K562 (cell line): ENCODE measurements at regions not wholly inside any gene's neighbourhood (a gene's known extent, or its start where the extent isn't known, plus 50 kb on each side); places are given as distances from the start of the nearest gene placed in this dataset.

ENCODE experiments used
- TF ChIP-seq, protein P1 (sequence below), 2 experiments: fragments of 450-650 bp; formaldehyde crosslinking in 1 of 2; IDR thresholded peaks; 2 replicates each; pipeline versions ENCODE4 v1.4.0 to v1.6.1; 2014 to 2020; ENCODE audit warnings: mild to moderate bottlenecking in 2 of 2, borderline replicate concordance in 1 of 2, low read depth in 1 of 2

DNA sequence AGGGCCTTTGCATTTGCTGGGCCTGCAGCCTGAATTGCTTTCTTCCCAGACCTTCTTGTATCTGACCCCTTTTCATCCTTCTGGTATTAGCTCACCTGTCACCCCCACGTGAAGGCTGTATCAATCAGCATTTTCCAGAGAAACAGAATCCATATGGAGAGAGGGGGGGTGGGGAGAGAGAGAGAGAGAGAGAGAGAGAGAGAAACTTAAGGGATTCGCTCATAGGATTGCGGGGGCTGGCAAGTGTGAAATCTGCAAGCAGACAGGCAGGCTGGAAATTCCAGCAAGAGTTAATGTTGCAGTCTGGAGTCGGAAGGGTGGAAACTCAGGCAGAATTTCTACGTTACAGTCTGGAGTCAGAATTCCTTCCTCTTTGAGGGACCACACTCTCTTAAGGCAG is 410.7 kb upstream of the SULF2 start (continued):
- TF ChIP-seq, protein P1, sequence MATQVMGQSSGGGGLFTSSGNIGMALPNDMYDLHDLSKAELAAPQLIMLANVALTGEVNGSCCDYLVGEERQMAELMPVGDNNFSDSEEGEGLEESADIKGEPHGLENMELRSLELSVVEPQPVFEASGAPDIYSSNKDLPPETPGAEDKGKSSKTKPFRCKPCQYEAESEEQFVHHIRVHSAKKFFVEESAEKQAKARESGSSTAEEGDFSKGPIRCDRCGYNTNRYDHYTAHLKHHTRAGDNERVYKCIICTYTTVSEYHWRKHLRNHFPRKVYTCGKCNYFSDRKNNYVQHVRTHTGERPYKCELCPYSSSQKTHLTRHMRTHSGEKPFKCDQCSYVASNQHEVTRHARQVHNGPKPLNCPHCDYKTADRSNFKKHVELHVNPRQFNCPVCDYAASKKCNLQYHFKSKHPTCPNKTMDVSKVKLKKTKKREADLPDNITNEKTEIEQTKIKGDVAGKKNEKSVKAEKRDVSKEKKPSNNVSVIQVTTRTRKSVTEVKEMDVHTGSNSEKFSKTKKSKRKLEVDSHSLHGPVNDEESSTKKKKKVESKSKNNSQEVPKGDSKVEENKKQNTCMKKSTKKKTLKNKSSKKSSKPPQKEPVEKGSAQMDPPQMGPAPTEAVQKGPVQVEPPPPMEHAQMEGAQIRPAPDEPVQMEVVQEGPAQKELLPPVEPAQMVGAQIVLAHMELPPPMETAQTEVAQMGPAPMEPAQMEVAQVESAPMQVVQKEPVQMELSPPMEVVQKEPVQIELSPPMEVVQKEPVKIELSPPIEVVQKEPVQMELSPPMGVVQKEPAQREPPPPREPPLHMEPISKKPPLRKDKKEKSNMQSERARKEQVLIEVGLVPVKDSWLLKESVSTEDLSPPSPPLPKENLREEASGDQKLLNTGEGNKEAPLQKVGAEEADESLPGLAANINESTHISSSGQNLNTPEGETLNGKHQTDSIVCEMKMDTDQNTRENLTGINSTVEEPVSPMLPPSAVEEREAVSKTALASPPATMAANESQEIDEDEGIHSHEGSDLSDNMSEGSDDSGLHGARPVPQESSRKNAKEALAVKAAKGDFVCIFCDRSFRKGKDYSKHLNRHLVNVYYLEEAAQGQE (IDR thresholded peaks at IDR 0.05; ENCODE audit: borderline replicate concordance): no peak
- TF ChIP-seq, protein P1 (CRISPR knock-in tag; IDR thresholded peaks at IDR 0.05; ENCODE audit: low read depth): no peak
